SH-SY5Y (cell line): ENCODE measurements at regions not wholly inside any gene's neighbourhood (a gene's known extent, or its start where the extent isn't known, plus 50 kb on each side); places are given as distances from the start of the nearest gene placed in this dataset.

Experiments used
- GATA2 ChIP-seq: IDR thresholded peaks from 2 replicates; pipeline ENCODE4 v1.6.1; 2011; ENCODE audit warnings: mild to moderate bottlenecking, low read depth, low read length
- GATA3 ChIP-seq: IDR thresholded peaks from 2 replicates; pipeline ENCODE4 v1.6.1; 2011; ENCODE audit warnings: low read depth, mild to moderate bottlenecking, low read length, moderate library complexity

DNA sequence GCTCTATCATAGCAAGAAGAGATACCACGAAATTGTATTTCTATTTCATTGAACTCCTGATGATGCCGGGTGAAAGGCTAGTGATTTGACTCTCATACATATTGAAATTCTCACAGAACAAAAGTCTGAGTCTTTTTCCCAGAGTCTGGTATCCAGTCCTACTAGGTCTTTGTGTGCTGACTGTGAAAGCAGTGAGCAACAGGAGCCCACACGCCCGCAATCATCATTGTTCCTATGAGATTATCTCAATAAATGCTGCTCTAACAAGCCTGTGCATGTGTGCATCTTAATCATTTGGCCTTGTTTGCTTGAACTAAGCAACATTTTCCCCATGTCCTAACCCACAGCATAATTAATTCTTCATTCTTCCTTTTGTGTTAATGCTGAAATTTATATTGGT, 1466.0 kb downstream of the CDH11 start:
- TF ChIP-seq GATA2, result no peak
- TF ChIP-seq GATA3, result no peak
